Heart left ventricle (tissue), 13 donors: ENCODE measurements at regions not wholly inside any gene's neighbourhood (a gene's known extent, or its start where the extent isn't known, plus 50 kb on each side); places are given as distances from the start of the nearest gene placed in this dataset.

Experiments
- POLR2A ChIP-seq, 2 donors: fragments of 450-650 bp; IDR thresholded peaks; one replicate each; pipeline ENCODE4 v1.6.1; 2017; ENCODE audit warnings: antibody characterized with exemption in 2 of 2, mild to moderate bottlenecking in 2 of 2, moderate library complexity in 2 of 2
- TF ChIP-seq, protein P1 (sequence below), 12 donors: fragments of 200-600 bp; sonication (generic) in 4 of 12; IDR thresholded peaks; one replicate each; pipeline versions ENCODE4 v1.5.0 to v1.8.0; 2018 to 2022; ENCODE audit warnings: antibody characterized with exemption in 12 of 12, mild to moderate bottlenecking in 5 of 12
- donor health status: ischemic (EF 13 %, LVEDD 7.1; RV severe dilation, severe dysfunction).
- donor health status: DM: no; HTN: yes; CAD: no.
- donor health status: DM: no; HTN: no; CAD: no.
- donor health status: ischemic (EF 25% LVEDD 6.9; RV normal size, moderate dysfunction).
- donor health status: ischemic (EF 25% LVEDD 5.7; RV mildly dilated, moderate dysfunction).
- donor health status: ischemic (EF 35%, LVEDD 5.7; RV mildly dilated, moderate dysfunction).
- donor health status: nonischemic (EF 11% LVEDD 7.7; RV severe dilation, severe dysfunction).
- donor health status: DM: yes; HTN: yes; CAD: no.
- donor health status: PGD.
- donor health status: ischemic (EF 29% LVEDD 5.4; RV normal size, mild dysfunction).
- donor health status: nonischemic (EF 23%, LVEDD 6.1; RV moderate dilation, normal function).

DNA sequence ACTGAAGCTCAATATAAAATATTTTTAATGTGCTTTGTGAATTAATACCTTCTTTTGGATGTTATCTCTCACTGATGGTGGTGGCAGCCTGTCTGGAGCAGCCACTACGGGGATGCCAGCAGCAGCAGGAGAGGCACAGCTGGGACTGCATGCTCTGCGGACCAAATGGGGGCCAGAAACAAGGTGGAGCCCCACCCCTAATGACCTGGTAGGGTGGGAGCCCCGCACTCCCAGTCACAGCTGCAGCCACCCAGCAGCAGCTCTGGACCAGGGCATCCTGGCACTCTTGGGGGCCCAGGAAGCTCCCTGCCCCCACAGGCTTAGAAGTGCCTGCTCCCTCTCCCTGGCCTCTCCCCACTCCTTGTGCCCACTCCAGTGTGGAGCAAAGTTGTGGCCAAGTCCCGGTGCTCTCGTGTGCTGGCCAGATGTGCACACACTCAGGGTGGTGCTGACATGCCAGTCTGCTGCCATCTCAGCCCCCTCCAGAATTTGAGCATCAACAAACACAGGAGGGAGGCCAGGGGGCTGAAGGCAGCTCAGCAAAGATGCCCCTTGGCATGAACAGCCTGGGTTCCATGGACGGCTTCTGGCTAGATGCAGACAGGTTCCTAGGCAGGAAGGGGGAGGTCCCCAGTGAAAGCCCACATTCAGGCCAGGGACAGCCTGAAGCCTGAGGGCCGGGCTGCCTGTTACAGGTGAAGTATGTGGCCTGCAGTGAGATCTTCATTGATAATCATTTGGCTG, 696.7 kb upstream of the SLITRK5 start:
- TF ChIP-seq, protein P1, sequence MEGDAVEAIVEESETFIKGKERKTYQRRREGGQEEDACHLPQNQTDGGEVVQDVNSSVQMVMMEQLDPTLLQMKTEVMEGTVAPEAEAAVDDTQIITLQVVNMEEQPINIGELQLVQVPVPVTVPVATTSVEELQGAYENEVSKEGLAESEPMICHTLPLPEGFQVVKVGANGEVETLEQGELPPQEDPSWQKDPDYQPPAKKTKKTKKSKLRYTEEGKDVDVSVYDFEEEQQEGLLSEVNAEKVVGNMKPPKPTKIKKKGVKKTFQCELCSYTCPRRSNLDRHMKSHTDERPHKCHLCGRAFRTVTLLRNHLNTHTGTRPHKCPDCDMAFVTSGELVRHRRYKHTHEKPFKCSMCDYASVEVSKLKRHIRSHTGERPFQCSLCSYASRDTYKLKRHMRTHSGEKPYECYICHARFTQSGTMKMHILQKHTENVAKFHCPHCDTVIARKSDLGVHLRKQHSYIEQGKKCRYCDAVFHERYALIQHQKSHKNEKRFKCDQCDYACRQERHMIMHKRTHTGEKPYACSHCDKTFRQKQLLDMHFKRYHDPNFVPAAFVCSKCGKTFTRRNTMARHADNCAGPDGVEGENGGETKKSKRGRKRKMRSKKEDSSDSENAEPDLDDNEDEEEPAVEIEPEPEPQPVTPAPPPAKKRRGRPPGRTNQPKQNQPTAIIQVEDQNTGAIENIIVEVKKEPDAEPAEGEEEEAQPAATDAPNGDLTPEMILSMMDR (IDR thresholded peaks at IDR 0.05) = no peak
- TF ChIP-seq POLR2A (IDR thresholded peaks at IDR 0.05) = no peak
